RWPE2 (cell line): ENCODE measurements at regions not wholly inside any gene's neighbourhood (a gene's known extent, or its start where the extent isn't known, plus 50 kb on each side); places are given as distances from the start of the nearest gene placed in this dataset.
"Not testable (repeated sequence)": the region's sequence is repeated elsewhere in the genome, so short reads cannot be mapped to it uniquely, and the experiment has no call there.

Experiments used
- ATAC-seq: fragments of 200-7000 bp; cut with Tn5 transposase; 3 replicates; pipeline ENCODE4 v1.9.1; 2021; ENCODE audit warnings: low read depth
- DNase-seq: peaks from one replicate; pipeline ENCODE4 v3.0.0-alpha.2; 2020; ENCODE audit warnings: low spot score
- H3K27ac ChIP-seq: fragments of 450-650 bp; 2 replicates; pipeline ENCODE4 v1.5.1; 2017; ENCODE audit warnings: mild to moderate bottlenecking; ENCODE audit not compliant: poor library complexity, severe bottlenecking
- H3K27me3 ChIP-seq: fragments of 250-450 bp; sonication (Bioruptor Pico); 2 replicates; pipeline ENCODE4 v1.5.1; 2021; ENCODE audit warnings: mild to moderate bottlenecking, moderate library complexity; ENCODE audit not compliant: insufficient read depth, poor library complexity, severe bottlenecking
- H3K36me3 ChIP-seq: fragments of 250-450 bp; sonication (Bioruptor Pico); 2 replicates; pipeline ENCODE4 v1.5.1; 2020; ENCODE audit warnings: low read depth, mild to moderate bottlenecking, moderate library complexity
- H3K4me1 ChIP-seq: fragments of 250-450 bp; sonication (Bioruptor Pico); 2 replicates; pipeline ENCODE4 v1.5.1; 2021; ENCODE audit warnings: mild to moderate bottlenecking, moderate library complexity; ENCODE audit not compliant: insufficient read depth, poor library complexity, severe bottlenecking
- H3K4me3 ChIP-seq: fragments of 250-450 bp; sonication (Bioruptor Pico); 2 replicates; pipeline ENCODE4 v1.5.1; 2021; ENCODE audit warnings: mild to moderate bottlenecking, moderate library complexity; ENCODE audit not compliant: severe bottlenecking
- H3K9me3 ChIP-seq: fragments of 250-450 bp; sonication (Bioruptor Pico); 2 replicates; pipeline ENCODE4 v1.5.1; 2021; ENCODE audit warnings: mild to moderate bottlenecking, moderate library complexity; ENCODE audit not compliant: severe bottlenecking
- CTCF ChIP-seq: fragments of 450-650 bp; IDR thresholded peaks from one replicate; pipeline ENCODE4 v1.5.1; 2017; ENCODE audit warnings: mild to moderate bottlenecking, moderate library complexity; ENCODE audit not compliant: poor library complexity, severe bottlenecking

- ATAC-seq: no peak
Measured at GRCh38 chr9:73441890-73442818, 290.5 kb downstream of the ANXA1 start.

GRCh38 chr9:73444821-73445220, 293.2 kb downstream of the ANXA1 start:
- H3K36me3 ChIP-seq: no peaks in the 10 kb centered on the region
- TF ChIP-seq CTCF: no peak
- no peaks in the 10 kb centered on the region for H3K9me3 ChIP-seq
- no peaks in the 10 kb centered on the region for H3K4me1 ChIP-seq
- DNase-seq (no peak), ATAC-seq (no peak)
- H3K27me3 ChIP-seq: no peaks in the 10 kb centered on the region
- no peak overlapping the region for H3K4me3 ChIP-seq
- H3K27ac ChIP-seq: no peak overlapping the region

More at GRCh38 chr9:73441890-73442818, 290.5 kb downstream of the ANXA1 start:
- no peaks in the 10 kb centered on the region for H3K27me3 ChIP-seq
- no peaks in the 10 kb centered on the region for H3K36me3 ChIP-seq
- no peaks in the 10 kb centered on the region for H3K4me1 ChIP-seq
- no peak for TF ChIP-seq CTCF
- DNase-seq: no peak
- no peaks in the 10 kb centered on the region for H3K9me3 ChIP-seq
- H3K4me3 ChIP-seq: no peak overlapping the region
- no peak overlapping the region for H3K27ac ChIP-seq

- not testable (repeated sequence) for H3K36me3 ChIP-seq, DNase-seq, H3K4me1 ChIP-seq, H3K27me3 ChIP-seq, ATAC-seq, H3K4me3 ChIP-seq, H3K27ac ChIP-seq, H3K9me3 ChIP-seq
Measured at GRCh38 chr9:73445384-73445783, 293.7 kb downstream of the ANXA1 start.

GRCh38 chr9:73446306-73446705, 294.6 kb downstream of the ANXA1 start:
- no peak for DNase-seq
- Histone ChIP-seq H3K4me1 (no peaks in the 10 kb centered on the region), H3K27me3 (no peaks in the 10 kb centered on the region), H3K36me3 (no peaks in the 10 kb centered on the region), H3K27ac (no peak overlapping the region), H3K9me3 (no peaks in the 10 kb centered on the region), H3K4me3 (no peak overlapping the region)
- ATAC-seq: no peak
- no peak for TF ChIP-seq CTCF

GRCh38 chr9:73451003-73451402, 299.3 kb downstream of the ANXA1 start:
- TF ChIP-seq CTCF: no peak
- no peak for ATAC-seq

More at GRCh38 chr9:73451003-73451402, 299.3 kb downstream of the ANXA1 start:
- Histone ChIP-seq H3K27me3 (no peaks in the 10 kb centered on the region), H3K36me3 (no peaks in the 10 kb centered on the region), H3K27ac (no peak overlapping the region), H3K4me3 (no peak overlapping the region), H3K4me1 (no peaks in the 10 kb centered on the region), H3K9me3 (no peaks in the 10 kb centered on the region)
- no peak for DNase-seq
